ENCODE measurements at regions not wholly inside any gene's neighbourhood (a gene's known extent, or its start where the extent isn't known, plus 50 kb on each side); places are given as distances from the start of the nearest gene placed in this dataset.

GRCh38 chr13:106048386-106048785 lies 487.1 kb downstream of the EFNB2 start:
- no peak overlapping the region for H3K9ac ChIP-seq (ENCODE audit: low read length)
- no peaks in the 10 kb centered on the region for H3K27me3 ChIP-seq (ENCODE audit: low read length)
- H2AFZ ChIP-seq (ENCODE audit: low read length), result no peak overlapping the region
- no peaks in the 10 kb centered on the region for H3K4me1 ChIP-seq (ENCODE audit: low read length)
- H3K4me2 ChIP-seq (ENCODE audit: low read depth, low read length, poor library complexity, severe bottlenecking), result no peak overlapping the region
- H3K36me3 ChIP-seq (ENCODE audit: insufficient read depth, low read length), result no peaks in the 10 kb centered on the region
- no peaks in the 10 kb centered on the region for H3K9me2 ChIP-seq (replicated peaks; ENCODE audit: insufficient read depth, low read length)
- no peak overlapping the region for H3K4me3 ChIP-seq (ENCODE audit: low read length)
- no peaks in the 10 kb centered on the region for H4K20me1 ChIP-seq (ENCODE audit: insufficient read depth, low read depth, low read length)
- no peak for DNase-seq
- no peak overlapping the region for H3K27ac ChIP-seq (ENCODE audit: low read length)
- no peaks in the 10 kb centered on the region for H3K79me2 ChIP-seq (ENCODE audit: low read length)
- H3K9me3 ChIP-seq (ENCODE audit: low read length), result no peaks in the 10 kb centered on the region; the same call in 1 of the 2 replicates

DNA sequence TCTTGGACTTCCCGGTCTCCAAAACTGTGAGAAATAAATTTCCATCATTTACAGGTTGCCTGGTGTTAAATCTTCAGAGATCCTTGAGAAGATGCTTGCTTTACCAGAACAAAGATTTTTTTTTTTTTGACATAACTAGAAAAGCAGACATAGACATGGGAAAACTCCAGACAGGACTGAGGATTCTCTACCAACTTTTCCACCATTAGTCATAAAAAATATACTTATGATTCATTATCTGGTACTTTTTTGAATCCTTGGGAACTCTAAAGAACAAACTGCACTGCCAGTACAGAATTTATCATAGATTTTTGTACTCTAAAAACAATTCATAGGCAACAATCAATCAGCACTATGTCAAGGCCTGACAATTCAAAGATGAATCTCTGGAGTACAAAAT lies 487.6 kb downstream of the EFNB2 start:
- H3K4me2 ChIP-seq (ENCODE audit: low read depth, low read length, poor library complexity, severe bottlenecking), result no peak overlapping the region
- H3K4me1 ChIP-seq (ENCODE audit: low read length), result no peaks in the 10 kb centered on the region
- no peak overlapping the region for H3K9ac ChIP-seq (ENCODE audit: low read length)

GRCh38 chr13:106042996-106043581 lies 492.4 kb downstream of the EFNB2 start:
- Histone ChIP-seq H3K9ac (ENCODE audit: low read length) (no peak overlapping the region), H3K4me1 (ENCODE audit: low read length) (no peaks in the 10 kb centered on the region), H3K9me2 (replicated peaks; ENCODE audit: insufficient read depth, low read length) (no peaks in the 10 kb centered on the region), H3K27ac (ENCODE audit: low read length) (no peak overlapping the region), H3K27me3 (ENCODE audit: low read length) (no peaks in the 10 kb centered on the region), H3K9me3 (ENCODE audit: low read length) (peaks cover 2% of the 10 kb centered on the region), H3K4me3 (ENCODE audit: low read length) (no peak overlapping the region), H3K79me2 (ENCODE audit: low read length) (no peaks in the 10 kb centered on the region), H3K36me3 (ENCODE audit: insufficient read depth, low read length) (no peaks in the 10 kb centered on the region), H2AFZ (ENCODE audit: low read length) (no peak overlapping the region), H3K4me2 (ENCODE audit: low read depth, low read length, poor library complexity, severe bottlenecking) (no peak overlapping the region), H4K20me1 (ENCODE audit: insufficient read depth, low read depth, low read length) (no peaks in the 10 kb centered on the region)
- DNase-seq, result no peak

More for the DNA sequence above, 487.6 kb downstream of the EFNB2 start:
- H2AFZ ChIP-seq (ENCODE audit: low read length), result no peak overlapping the region
- no peaks in the 10 kb centered on the region for H3K27me3 ChIP-seq (ENCODE audit: low read length)
- H3K36me3 ChIP-seq (ENCODE audit: insufficient read depth, low read length), result no peaks in the 10 kb centered on the region
- H3K9me2 ChIP-seq (replicated peaks; ENCODE audit: insufficient read depth, low read length), result no peaks in the 10 kb centered on the region
- H4K20me1 ChIP-seq (ENCODE audit: insufficient read depth, low read depth, low read length), result no peaks in the 10 kb centered on the region
- no peak overlapping the region for H3K4me3 ChIP-seq (ENCODE audit: low read length)
- H3K9me3 ChIP-seq (ENCODE audit: low read length), result peaks cover 2% of the 10 kb centered on the region
- H3K79me2 ChIP-seq (ENCODE audit: low read length), result no peaks in the 10 kb centered on the region
- no peak overlapping the region for H3K27ac ChIP-seq (ENCODE audit: low read length)
- DNase-seq, result no peak

- no peak overlapping the region for H3K4me2 ChIP-seq (ENCODE audit: low read depth, low read length, poor library complexity, severe bottlenecking)
- no peaks in the 10 kb centered on the region for H3K27me3 ChIP-seq (ENCODE audit: low read length)
- no peaks in the 10 kb centered on the region for H3K9me2 ChIP-seq (replicated peaks; ENCODE audit: insufficient read depth, low read length)
- no peaks in the 10 kb centered on the region for H3K79me2 ChIP-seq (ENCODE audit: low read length)
- no peak overlapping the region for H3K9ac ChIP-seq (ENCODE audit: low read length)
- peaks cover 2% of the 10 kb centered on the region for H3K9me3 ChIP-seq (ENCODE audit: low read length)
- no peak overlapping the region for H2AFZ ChIP-seq (ENCODE audit: low read length)
- H3K4me1 ChIP-seq (ENCODE audit: low read length), result no peaks in the 10 kb centered on the region
- H3K4me3 ChIP-seq (ENCODE audit: low read length), result no peak overlapping the region
- no peak for DNase-seq
- no peaks in the 10 kb centered on the region for H4K20me1 ChIP-seq (ENCODE audit: insufficient read depth, low read depth, low read length)
- H3K36me3 ChIP-seq (ENCODE audit: insufficient read depth, low read length), result no peaks in the 10 kb centered on the region
- no peak overlapping the region for H3K27ac ChIP-seq (ENCODE audit: low read length)
Observed at GRCh38 chr13:106041445-106041844, 494.0 kb downstream of the EFNB2 start.

DNA sequence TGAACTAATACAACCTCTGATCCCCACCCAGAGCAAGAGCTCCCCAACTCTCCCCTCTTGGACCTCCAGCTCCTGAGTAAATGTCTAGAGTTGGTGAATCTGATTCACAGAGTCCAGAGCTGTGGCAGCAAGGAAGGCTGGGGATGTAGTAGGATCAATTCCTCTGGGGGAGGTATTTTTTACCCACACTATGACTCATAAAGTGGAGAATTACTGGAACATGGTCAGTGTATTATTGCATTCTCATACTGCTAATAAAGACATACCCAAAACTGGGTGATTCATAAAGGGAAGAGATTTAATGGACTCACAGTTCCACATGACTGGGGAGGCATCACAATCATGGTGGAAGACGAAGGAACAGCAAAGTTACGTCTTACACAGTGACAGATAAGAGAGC lies 496.7 kb downstream of the EFNB2 start:
- H3K79me2 ChIP-seq (ENCODE audit: low read length), result no peaks in the 10 kb centered on the region
- H3K9me2 ChIP-seq (replicated peaks; ENCODE audit: insufficient read depth, low read length), result no peaks in the 10 kb centered on the region
- no peak overlapping the region for H3K4me2 ChIP-seq (ENCODE audit: low read depth, low read length, poor library complexity, severe bottlenecking)
- H3K9me3 ChIP-seq (ENCODE audit: low read length), result peaks cover 2% of the 10 kb centered on the region
- no peak overlapping the region for H3K9ac ChIP-seq (ENCODE audit: low read length)
- H3K27me3 ChIP-seq (ENCODE audit: low read length), result no peaks in the 10 kb centered on the region
- no peak for DNase-seq
- H4K20me1 ChIP-seq (ENCODE audit: insufficient read depth, low read depth, low read length), result no peaks in the 10 kb centered on the region
- no peak overlapping the region for H3K4me3 ChIP-seq (ENCODE audit: low read length)
- H3K4me1 ChIP-seq (ENCODE audit: low read length), result no peaks in the 10 kb centered on the region
- H3K27ac ChIP-seq (ENCODE audit: low read length), result no peak overlapping the region
- no peaks in the 10 kb centered on the region for H3K36me3 ChIP-seq (ENCODE audit: insufficient read depth, low read length)
- no peak overlapping the region for H2AFZ ChIP-seq (ENCODE audit: low read length)

- Histone ChIP-seq H2AFZ (ENCODE audit: low read length) (no peak overlapping the region), H3K9me2 (replicated peaks; ENCODE audit: insufficient read depth, low read length) (no peaks in the 10 kb centered on the region), H3K4me1 (ENCODE audit: low read length) (no peaks in the 10 kb centered on the region), H3K36me3 (ENCODE audit: insufficient read depth, low read length) (no peaks in the 10 kb centered on the region), H3K79me2 (ENCODE audit: low read length) (no peaks in the 10 kb centered on the region), H3K4me2 (ENCODE audit: low read depth, low read length, poor library complexity, severe bottlenecking) (no peak overlapping the region), H3K9me3 (ENCODE audit: low read length) (peaks cover 7% of the 10 kb centered on the region), H3K27me3 (ENCODE audit: low read length) (no peaks in the 10 kb centered on the region), H3K4me3 (ENCODE audit: low read length) (no peak overlapping the region), H3K27ac (ENCODE audit: low read length) (no peak overlapping the region), H4K20me1 (ENCODE audit: insufficient read depth, low read depth, low read length) (no peaks in the 10 kb centered on the region), H3K9ac (ENCODE audit: low read length) (no peak overlapping the region)
- no peak for DNase-seq
Observed at GRCh38 chr13:106036870-106037269, 498.6 kb downstream of the EFNB2 start.

DNA sequence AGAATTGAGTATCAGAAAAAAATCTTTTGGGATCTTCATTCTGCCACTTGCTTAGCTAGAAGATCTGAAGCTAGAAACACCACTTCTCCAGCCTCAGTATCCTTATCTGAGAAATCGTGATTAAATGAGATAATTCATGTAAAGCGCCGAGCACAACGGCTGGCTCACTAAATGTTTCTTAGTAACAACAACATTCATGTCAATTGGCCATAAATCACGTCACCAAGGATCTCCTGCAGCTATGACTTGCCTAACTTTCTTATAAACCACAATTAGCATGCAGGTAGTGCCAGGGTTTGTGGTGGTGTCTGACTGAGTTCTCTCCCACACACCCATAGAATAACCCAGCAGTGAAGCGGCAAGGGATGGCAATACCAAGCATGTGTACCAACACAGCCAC lies 501.3 kb downstream of the EFNB2 start:
- no peak overlapping the region for H2AFZ ChIP-seq (ENCODE audit: low read length)
- peaks cover 12% of the 10 kb centered on the region for H3K9me3 ChIP-seq (ENCODE audit: low read length)
- no peak for DNase-seq
- H4K20me1 ChIP-seq (ENCODE audit: insufficient read depth, low read depth, low read length), result no peaks in the 10 kb centered on the region
- H3K9me2 ChIP-seq (replicated peaks; ENCODE audit: insufficient read depth, low read length), result no peaks in the 10 kb centered on the region
- no peak overlapping the region for H3K4me2 ChIP-seq (ENCODE audit: low read depth, low read length, poor library complexity, severe bottlenecking)
- no peak overlapping the region for H3K27ac ChIP-seq (ENCODE audit: low read length)
- H3K9ac ChIP-seq (ENCODE audit: low read length), result no peak overlapping the region
- no peaks in the 10 kb centered on the region for H3K4me1 ChIP-seq (ENCODE audit: low read length)
- no peaks in the 10 kb centered on the region for H3K27me3 ChIP-seq (ENCODE audit: low read length)
- no peaks in the 10 kb centered on the region for H3K79me2 ChIP-seq (ENCODE audit: low read length)
- H3K4me3 ChIP-seq (ENCODE audit: low read length), result no peak overlapping the region
- H3K36me3 ChIP-seq (ENCODE audit: insufficient read depth, low read length), result no peaks in the 10 kb centered on the region

GRCh38 chr13:106033659-106034058 lies 501.8 kb downstream of the EFNB2 start:
- Histone ChIP-seq H3K4me3 (ENCODE audit: low read length) (no peak overlapping the region), H3K36me3 (ENCODE audit: insufficient read depth, low read length) (no peaks in the 10 kb centered on the region), H3K79me2 (ENCODE audit: low read length) (no peaks in the 10 kb centered on the region), H3K27ac (ENCODE audit: low read length) (no peak overlapping the region), H3K9me2 (replicated peaks; ENCODE audit: insufficient read depth, low read length) (no peaks in the 10 kb centered on the region), H3K27me3 (ENCODE audit: low read length) (no peaks in the 10 kb centered on the region), H3K4me1 (ENCODE audit: low read length) (no peaks in the 10 kb centered on the region), H4K20me1 (ENCODE audit: insufficient read depth, low read depth, low read length) (no peaks in the 10 kb centered on the region), H3K9me3 (ENCODE audit: low read length) (peaks cover 12% of the 10 kb centered on the region), H2AFZ (ENCODE audit: low read length) (no peak overlapping the region), H3K4me2 (ENCODE audit: low read depth, low read length, poor library complexity, severe bottlenecking) (no peak overlapping the region), H3K9ac (ENCODE audit: low read length) (no peak overlapping the region)
- no peak for DNase-seq

GRCh38 chr13:106032441-106032840 lies 503.0 kb downstream of the EFNB2 start:
- H3K27ac ChIP-seq (ENCODE audit: low read length), result no peak overlapping the region
- H3K79me2 ChIP-seq (ENCODE audit: low read length), result no peaks in the 10 kb centered on the region
- no peaks in the 10 kb centered on the region for H3K9me2 ChIP-seq (replicated peaks; ENCODE audit: insufficient read depth, low read length)
- H3K4me2 ChIP-seq (ENCODE audit: low read depth, low read length, poor library complexity, severe bottlenecking), result no peak overlapping the region
- no peak overlapping the region for H2AFZ ChIP-seq (ENCODE audit: low read length)
- no peak overlapping the region for H3K9ac ChIP-seq (ENCODE audit: low read length)
- H3K4me3 ChIP-seq (ENCODE audit: low read length), result no peak overlapping the region
- H4K20me1 ChIP-seq (ENCODE audit: insufficient read depth, low read depth, low read length), result no peaks in the 10 kb centered on the region
- H3K27me3 ChIP-seq (ENCODE audit: low read length), result no peaks in the 10 kb centered on the region
- H3K36me3 ChIP-seq (ENCODE audit: insufficient read depth, low read length), result no peaks in the 10 kb centered on the region
- DNase-seq, result no peak
- peaks cover 12% of the 10 kb centered on the region for H3K9me3 ChIP-seq (ENCODE audit: low read length)
- no peaks in the 10 kb centered on the region for H3K4me1 ChIP-seq (ENCODE audit: low read length)
